ENCODE measurements at regions not wholly inside any gene's neighbourhood (a gene's known extent, or its start where the extent isn't known, plus 50 kb on each side); places are given as distances from the start of the nearest gene placed in this dataset.

GRCh38 chr11:19463976-19464375, 223.2 kb upstream of the E2F8 start:
- POLR2A ChIA-PET (ENCODE audit: low non-redundant PET) = no interaction called here
- no peak for TF ChIP-seq CTCF (conservative IDR thresholded peaks at IDR 0.05; ENCODE audit: low read depth)
- CTCF ChIA-PET = no interaction called here
- DNase-seq (ENCODE audit: low spot score) = no peak
- H3K27ac ChIP-seq = no peak overlapping the region

GRCh38 chr11:19460718-19461405, 220.1 kb upstream of the E2F8 start:
- POLR2A ChIA-PET (ENCODE audit: low non-redundant PET) = no interaction called here
- CTCF ChIA-PET = interaction anchor here (0.5 to 0.7 kb wide), 2 partner anchors 12 to 445 kb away, joined by 3 to 4 read pairs; no protein-coding TSS in a partner anchor
- DNase-seq (ENCODE audit: low spot score) = no peak

GRCh38 chr11:19459240-19459639, 218.5 kb upstream of the E2F8 start:
- ChIA-PET POLR2A (ENCODE audit: low non-redundant PET) (no interaction called here), CTCF (no interaction called here)
- H3K27ac ChIP-seq = no peak overlapping the region
- TF ChIP-seq CTCF (conservative IDR thresholded peaks at IDR 0.05; ENCODE audit: low read depth) = no peak
- no peak for DNase-seq (ENCODE audit: low spot score)

More at GRCh38 chr11:19460718-19461405, 220.1 kb upstream of the E2F8 start:
- no peak overlapping the region for H3K27ac ChIP-seq
- TF ChIP-seq CTCF (conservative IDR thresholded peaks at IDR 0.05; ENCODE audit: low read depth) = no peak

GRCh38 chr11:19458721-19459120, 218.0 kb upstream of the E2F8 start:
- POLR2A ChIA-PET (ENCODE audit: low non-redundant PET) = no interaction called here
- no peak for DNase-seq (ENCODE audit: low spot score)
- no peak for TF ChIP-seq CTCF (conservative IDR thresholded peaks at IDR 0.05; ENCODE audit: low read depth)
- H3K27ac ChIP-seq = no peak overlapping the region
- CTCF ChIA-PET = no interaction called here

GRCh38 chr11:19458231-19458630, 217.5 kb upstream of the E2F8 start:
- H3K27ac ChIP-seq = no peak overlapping the region
- CTCF ChIA-PET = no interaction called here
- no peak for TF ChIP-seq CTCF (conservative IDR thresholded peaks at IDR 0.05; ENCODE audit: low read depth)
- POLR2A ChIA-PET (ENCODE audit: low non-redundant PET) = no interaction called here
- no peak for DNase-seq (ENCODE audit: low spot score)

- ChIA-PET CTCF (interaction anchor here (0.9 kb wide), 1 partner anchor 385 kb away, joined by 4 read pairs; no protein-coding TSS in a partner anchor), POLR2A (ENCODE audit: low non-redundant PET) (no interaction called here)
- TF ChIP-seq CTCF (conservative IDR thresholded peaks at IDR 0.05; ENCODE audit: low read depth) = no peak
- DNase-seq (ENCODE audit: low spot score) = no peak
- no peak overlapping the region for H3K27ac ChIP-seq
Observed at GRCh38 chr11:19455731-19456130, 215.0 kb upstream of the E2F8 start.
